Fibroblast of skin of back (primary cell): ENCODE measurements at regions not wholly inside any gene's neighbourhood (a gene's known extent, or its start where the extent isn't known, plus 50 kb on each side); places are given as distances from the start of the nearest gene placed in this dataset.

ENCODE experiments used
- DNase-seq: peaks from one replicate; pipeline ENCODE4 v3.0.0-alpha.2; 2013

DNA sequence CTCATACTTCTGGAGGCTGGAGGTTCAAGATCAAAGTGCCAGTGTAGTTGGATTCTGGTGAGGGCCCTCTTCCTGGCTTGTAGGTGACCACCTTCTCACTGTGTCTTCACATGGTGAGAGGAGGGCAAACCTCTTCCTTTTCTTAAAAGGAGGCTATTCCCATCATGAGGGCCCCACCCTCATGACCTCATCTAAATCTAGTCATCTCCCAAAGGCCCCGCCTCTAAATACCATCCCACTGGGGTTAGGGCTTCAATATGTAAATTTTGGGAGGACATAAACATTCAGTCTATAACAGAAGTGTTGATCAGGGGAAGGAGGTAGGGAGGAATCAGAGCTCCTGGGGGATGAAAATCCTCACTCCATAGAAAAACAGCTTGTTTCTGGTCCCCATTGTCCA lies 60.8 kb upstream of the DIPK2B start:
- DNase-seq, result no peak

DNA sequence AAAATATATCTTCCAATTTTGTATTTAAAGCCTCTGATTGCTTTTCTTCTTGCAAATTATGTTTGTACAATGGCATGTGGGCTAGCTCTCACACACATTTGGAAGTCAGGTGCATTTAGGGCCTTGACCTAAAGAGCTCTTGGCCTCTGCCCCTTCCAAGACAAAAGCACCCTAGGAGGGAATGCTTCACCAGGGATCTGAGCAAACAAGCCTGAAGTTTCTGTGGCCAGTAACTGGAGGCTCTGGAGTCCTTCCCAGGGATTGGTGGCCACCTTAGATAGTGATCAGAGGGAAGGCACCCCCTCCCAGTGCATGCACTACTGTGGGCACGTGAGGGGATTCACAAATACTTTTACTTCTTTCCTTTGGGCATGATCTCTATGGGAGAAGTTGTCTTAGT lies 60.3 kb upstream of the DIPK2B start:
- DNase-seq, result no peak

DNA sequence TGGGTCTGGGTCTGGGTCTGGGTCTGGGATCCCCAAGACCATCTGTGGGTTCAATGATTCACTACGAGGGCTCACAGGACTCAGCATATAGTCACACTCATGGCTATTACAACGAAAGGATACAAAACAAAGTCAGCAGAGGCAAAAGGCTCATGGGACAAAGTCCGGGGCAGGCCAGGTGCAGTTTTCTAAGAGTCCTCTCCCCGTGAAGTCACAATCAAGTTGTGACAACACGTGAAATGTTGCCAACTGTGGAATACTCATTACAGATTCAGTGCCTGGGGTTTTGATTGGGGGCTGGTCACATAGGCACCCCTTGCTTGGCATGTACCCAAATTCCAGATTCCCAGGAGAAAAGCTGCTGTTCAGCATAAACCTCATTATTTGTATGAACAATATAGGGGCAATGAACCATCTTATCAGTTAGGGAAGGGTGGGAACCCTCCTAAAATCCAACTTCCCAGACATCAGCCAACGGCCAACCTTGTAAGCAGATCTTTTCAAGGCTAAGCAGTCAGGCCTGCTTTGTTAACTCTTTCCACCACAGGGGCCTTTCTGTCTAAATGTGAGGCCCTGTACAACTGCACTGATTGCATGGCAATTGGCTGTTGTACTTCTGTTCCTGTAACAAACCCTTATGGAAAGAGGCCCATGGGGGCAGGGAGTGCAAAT lies 58.2 kb upstream of the DIPK2B start:
- no peak for DNase-seq
